ENCODE measurements at regions not wholly inside any gene's neighbourhood (a gene's known extent, or its start where the extent isn't known, plus 50 kb on each side); places are given as distances from the start of the nearest gene placed in this dataset.

DNA sequence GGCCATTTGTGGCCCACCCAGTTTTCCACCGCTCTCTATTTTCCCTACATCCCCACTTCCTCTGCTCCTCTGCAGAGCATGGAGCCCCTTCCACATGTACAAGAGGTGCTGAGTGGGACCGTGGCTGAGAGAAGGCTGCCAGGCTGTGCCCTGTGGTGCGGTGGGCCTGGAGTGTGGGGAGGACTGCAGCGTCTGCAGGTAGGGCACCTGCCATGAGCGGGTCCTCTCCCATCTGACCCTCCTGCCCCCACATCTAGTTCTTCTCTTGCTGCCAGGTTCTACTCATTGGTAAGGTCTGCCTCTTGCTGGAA, 145.6 kb upstream of the FAM20C start:
- peaks cover 62% of the 10 kb centered on the region for H3K27me3 Mint-ChIP-seq (ENCODE audit: low read depth, unreplicated experiment)
- Histone ChIP-seq H3K4me2 (ENCODE audit: low read length) (no peak overlapping the region), H3K79me2 (ENCODE audit: insufficient read depth, low read length) (no peaks in the 10 kb centered on the region), H3K4me3 (ENCODE audit: insufficient read depth, low read depth, low read length) (no peak overlapping the region), H3K9ac (ENCODE audit: low read length) (no peak overlapping the region), H3K4me1 (ENCODE audit: insufficient read depth, low read length) (peaks cover 5% of the 10 kb centered on the region), H3K9me3 (ENCODE audit: insufficient read depth, low read depth, low read length) (no peaks in the 10 kb centered on the region), H3K36me3 (ENCODE audit: insufficient read depth, low read length) (no peaks in the 10 kb centered on the region), H3K27ac (ENCODE audit: low read depth, low read length) (no peak overlapping the region), H2AFZ (ENCODE audit: low read depth, low read length) (no peak overlapping the region), H4K20me1 (ENCODE audit: insufficient read depth, low read length) (no peaks in the 10 kb centered on the region), H3K27me3 (ENCODE audit: insufficient read depth, low read length) (peaks cover 16% of the 10 kb centered on the region)
- H3K4me1 Mint-ChIP-seq (ENCODE audit: low read depth, unreplicated experiment) = no peaks in the 10 kb centered on the region
- H3K9me3 Mint-ChIP-seq (ENCODE audit: unreplicated experiment) = no peaks in the 10 kb centered on the region
- no peak overlapping the region for H3K27ac Mint-ChIP-seq (ENCODE audit: unreplicated experiment)
- peaks cover 2% of the 10 kb centered on the region for H3K36me3 Mint-ChIP-seq (ENCODE audit: low read depth, unreplicated experiment)
- DNase-seq (ENCODE audit: low read depth) (no peak), FAIRE-seq (no peak)
- H3K4me3 Mint-ChIP-seq (ENCODE audit: unreplicated experiment) = no peak overlapping the region
- TF ChIP-seq, protein P1, sequence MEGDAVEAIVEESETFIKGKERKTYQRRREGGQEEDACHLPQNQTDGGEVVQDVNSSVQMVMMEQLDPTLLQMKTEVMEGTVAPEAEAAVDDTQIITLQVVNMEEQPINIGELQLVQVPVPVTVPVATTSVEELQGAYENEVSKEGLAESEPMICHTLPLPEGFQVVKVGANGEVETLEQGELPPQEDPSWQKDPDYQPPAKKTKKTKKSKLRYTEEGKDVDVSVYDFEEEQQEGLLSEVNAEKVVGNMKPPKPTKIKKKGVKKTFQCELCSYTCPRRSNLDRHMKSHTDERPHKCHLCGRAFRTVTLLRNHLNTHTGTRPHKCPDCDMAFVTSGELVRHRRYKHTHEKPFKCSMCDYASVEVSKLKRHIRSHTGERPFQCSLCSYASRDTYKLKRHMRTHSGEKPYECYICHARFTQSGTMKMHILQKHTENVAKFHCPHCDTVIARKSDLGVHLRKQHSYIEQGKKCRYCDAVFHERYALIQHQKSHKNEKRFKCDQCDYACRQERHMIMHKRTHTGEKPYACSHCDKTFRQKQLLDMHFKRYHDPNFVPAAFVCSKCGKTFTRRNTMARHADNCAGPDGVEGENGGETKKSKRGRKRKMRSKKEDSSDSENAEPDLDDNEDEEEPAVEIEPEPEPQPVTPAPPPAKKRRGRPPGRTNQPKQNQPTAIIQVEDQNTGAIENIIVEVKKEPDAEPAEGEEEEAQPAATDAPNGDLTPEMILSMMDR (IDR thresholded peaks at IDR 0.05; ENCODE audit: insufficient read depth, low read depth, low read length) = no peak
- no peak for TF ChIP-seq EZH2 (IDR thresholded peaks at IDR 0.05; ENCODE audit: insufficient read depth, low read length)

DNA sequence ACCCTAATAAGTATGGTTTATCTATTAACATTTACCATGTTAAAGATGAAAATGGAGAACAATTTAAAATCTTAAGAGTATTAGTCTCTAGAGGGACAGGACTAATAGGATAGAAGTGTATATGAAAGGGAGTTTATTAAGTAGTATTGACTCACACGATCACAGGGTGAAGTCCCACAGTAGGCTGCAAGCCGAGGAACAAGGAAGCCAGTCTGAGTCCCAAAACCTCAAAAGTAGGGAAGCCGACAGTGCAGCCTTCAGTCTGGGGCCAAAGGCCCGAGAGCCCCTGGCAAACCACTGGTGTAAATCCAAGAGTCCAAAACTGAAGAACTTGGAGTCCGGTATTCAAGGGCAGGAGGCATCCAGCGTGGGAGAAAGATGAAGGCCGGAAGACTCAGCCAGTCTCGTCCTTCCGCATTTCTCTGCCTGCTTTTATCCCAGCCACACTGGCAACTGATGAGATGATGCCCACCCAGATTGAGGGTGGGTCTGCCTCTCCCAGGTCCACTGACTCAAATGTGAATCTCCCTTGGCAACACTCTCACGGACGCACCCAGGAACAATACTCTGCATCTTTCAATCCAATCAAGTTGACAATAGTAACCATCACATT, 140.8 kb upstream of the FAM20C start:
- Histone ChIP-seq H3K27ac (ENCODE audit: low read depth, low read length) (no peak overlapping the region), H3K27me3 (ENCODE audit: insufficient read depth, low read length) (peaks cover 18% of the 10 kb centered on the region), H2AFZ (ENCODE audit: low read depth, low read length) (no peak overlapping the region), H3K9me3 (ENCODE audit: insufficient read depth, low read depth, low read length) (no peaks in the 10 kb centered on the region), H3K9ac (ENCODE audit: low read length) (no peak overlapping the region), H3K4me2 (ENCODE audit: low read length) (no peak overlapping the region), H3K36me3 (ENCODE audit: insufficient read depth, low read length) (no peaks in the 10 kb centered on the region), H4K20me1 (ENCODE audit: insufficient read depth, low read length) (no peaks in the 10 kb centered on the region), H3K4me3 (ENCODE audit: insufficient read depth, low read depth, low read length) (no peak overlapping the region), H3K4me1 (ENCODE audit: insufficient read depth, low read length) (no peaks in the 10 kb centered on the region), H3K79me2 (ENCODE audit: insufficient read depth, low read length) (no peaks in the 10 kb centered on the region)
- peaks cover 2% of the 10 kb centered on the region for H3K36me3 Mint-ChIP-seq (ENCODE audit: low read depth, unreplicated experiment)
- FAIRE-seq (no peak), DNase-seq (ENCODE audit: low read depth) (no peak)
- peaks cover 49% of the 10 kb centered on the region for H3K27me3 Mint-ChIP-seq (ENCODE audit: low read depth, unreplicated experiment)
- no peaks in the 10 kb centered on the region for H3K9me3 Mint-ChIP-seq (ENCODE audit: unreplicated experiment)
- no peak overlapping the region for H3K4me3 Mint-ChIP-seq (ENCODE audit: unreplicated experiment)
- TF ChIP-seq EZH2 (IDR thresholded peaks at IDR 0.05; ENCODE audit: insufficient read depth, low read length) = no peak
- TF ChIP-seq, protein P1 (IDR thresholded peaks at IDR 0.05; ENCODE audit: insufficient read depth, low read depth, low read length) = no peak
- H3K4me1 Mint-ChIP-seq (ENCODE audit: low read depth, unreplicated experiment) = no peaks in the 10 kb centered on the region
- H3K27ac Mint-ChIP-seq (ENCODE audit: unreplicated experiment) = peak overlapping the region; percentile 41

DNA sequence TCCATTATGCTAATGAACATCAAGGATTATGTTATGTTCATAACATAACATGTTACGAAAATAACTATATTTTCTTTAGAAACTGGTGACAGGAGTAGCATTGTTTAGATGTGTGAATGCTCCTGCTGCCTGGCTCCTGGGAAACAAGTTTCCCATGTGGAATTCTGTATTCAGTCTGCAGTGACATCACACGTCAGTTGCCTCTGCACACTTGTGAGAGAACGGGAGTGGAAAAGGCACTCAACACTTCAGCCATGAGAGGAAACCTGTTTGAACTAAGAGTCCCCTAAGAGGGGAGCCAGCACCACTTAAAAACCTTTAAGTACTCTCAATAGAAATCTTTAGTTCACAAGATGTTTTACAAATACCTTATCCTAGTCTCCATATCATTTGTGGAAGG, 140.3 kb upstream of the FAM20C start:
- no peak overlapping the region for H3K9ac ChIP-seq (ENCODE audit: low read length)
- H3K9me3 ChIP-seq (ENCODE audit: insufficient read depth, low read depth, low read length) = no peaks in the 10 kb centered on the region
- Mint-ChIP-seq H3K9me3 (ENCODE audit: unreplicated experiment) (no peaks in the 10 kb centered on the region), H3K36me3 (ENCODE audit: low read depth, unreplicated experiment) (no peaks in the 10 kb centered on the region), H3K4me1 (ENCODE audit: low read depth, unreplicated experiment) (no peaks in the 10 kb centered on the region), H3K27me3 (ENCODE audit: low read depth, unreplicated experiment) (peaks cover 48% of the 10 kb centered on the region), H3K27ac (ENCODE audit: unreplicated experiment) (peak overlapping the region; percentile 41), H3K4me3 (ENCODE audit: unreplicated experiment) (no peak overlapping the region)
- DNase-seq (ENCODE audit: low read depth) (no peak), FAIRE-seq (no peak)
- H3K36me3 ChIP-seq (ENCODE audit: insufficient read depth, low read length) = no peaks in the 10 kb centered on the region
- H3K27ac ChIP-seq (ENCODE audit: low read depth, low read length) = no peak overlapping the region
- H3K27me3 ChIP-seq (ENCODE audit: insufficient read depth, low read length) = peaks cover 16% of the 10 kb centered on the region
- no peak overlapping the region for H3K4me2 ChIP-seq (ENCODE audit: low read length)
- TF ChIP-seq EZH2 (IDR thresholded peaks at IDR 0.05; ENCODE audit: insufficient read depth, low read length) = no peak
- TF ChIP-seq, protein P1 (IDR thresholded peaks at IDR 0.05; ENCODE audit: insufficient read depth, low read depth, low read length) = no peak
- H2AFZ ChIP-seq (ENCODE audit: low read depth, low read length) = no peak overlapping the region
- no peaks in the 10 kb centered on the region for H4K20me1 ChIP-seq (ENCODE audit: insufficient read depth, low read length)
- H3K4me3 ChIP-seq (ENCODE audit: insufficient read depth, low read depth, low read length) = no peak overlapping the region
- no peaks in the 10 kb centered on the region for H3K4me1 ChIP-seq (ENCODE audit: insufficient read depth, low read length)
- H3K79me2 ChIP-seq (ENCODE audit: insufficient read depth, low read length) = no peaks in the 10 kb centered on the region
